Esophagus (tissue), 2 donors: ENCODE measurements at regions not wholly inside any gene's neighbourhood (a gene's known extent, or its start where the extent isn't known, plus 50 kb on each side); places are given as distances from the start of the nearest gene placed in this dataset.

Experiments
- H3K27ac ChIP-seq, 2 donors: one replicate each; pipeline ENCODE4 v1.5.1; 2013; ENCODE audit warnings: low read depth in 2 of 2, mild to moderate bottlenecking in 2 of 2, inconsistent platforms in 1 of 2, low read length in 1 of 2, moderate library complexity in 1 of 2
- H3K27me3 ChIP-seq, 2 donors: one replicate each; pipeline ENCODE4 v1.6.1; 2013; ENCODE audit warnings: low read length in 2 of 2, control low read depth in 1 of 2, mild to moderate bottlenecking in 1 of 2; ENCODE audit not compliant: insufficient read depth in 2 of 2, control insufficient read depth in 1 of 2
- H3K36me3 ChIP-seq, 2 donors: one replicate each; pipeline ENCODE4 v1.6.1; 2013; ENCODE audit warnings: low read length in 1 of 2; ENCODE audit not compliant: control insufficient read depth in 2 of 2, insufficient read depth in 2 of 2
- H3K4me1 ChIP-seq, 2 donors: one replicate each; pipeline ENCODE4 v1.6.1; 2013; ENCODE audit warnings: low read length in 1 of 2; ENCODE audit not compliant: control insufficient read depth in 2 of 2, insufficient read depth in 2 of 2
- H3K4me3 ChIP-seq, 2 donors: one replicate each; pipeline ENCODE4 v1.5.1; 2013; ENCODE audit warnings: low read length in 2 of 2, mild to moderate bottlenecking in 2 of 2, low read depth in 1 of 2, moderate library complexity in 1 of 2
- H3K9me3 ChIP-seq, 2 donors: one replicate each; pipeline ENCODE4 v1.6.1; 2013; ENCODE audit warnings: mild to moderate bottlenecking in 2 of 2, low read depth in 1 of 2, low read length in 1 of 2, moderate library complexity in 1 of 2; ENCODE audit not compliant: control insufficient read depth in 2 of 2, insufficient read depth in 1 of 2
- WGBS, 2 donors: extraction: QIAGEN DNeasy Blood & Tissue Kit; methylation state at CpG; one replicate each; pipeline ENCODE4 v1.1.7; 2013; 5-methylcytosine and 5-hydroxymethylcytosine counted together
- donor health status: healthy with polysubstance abuse.
- donor health status: Bipolar disorder and iron deficiency.

DNA sequence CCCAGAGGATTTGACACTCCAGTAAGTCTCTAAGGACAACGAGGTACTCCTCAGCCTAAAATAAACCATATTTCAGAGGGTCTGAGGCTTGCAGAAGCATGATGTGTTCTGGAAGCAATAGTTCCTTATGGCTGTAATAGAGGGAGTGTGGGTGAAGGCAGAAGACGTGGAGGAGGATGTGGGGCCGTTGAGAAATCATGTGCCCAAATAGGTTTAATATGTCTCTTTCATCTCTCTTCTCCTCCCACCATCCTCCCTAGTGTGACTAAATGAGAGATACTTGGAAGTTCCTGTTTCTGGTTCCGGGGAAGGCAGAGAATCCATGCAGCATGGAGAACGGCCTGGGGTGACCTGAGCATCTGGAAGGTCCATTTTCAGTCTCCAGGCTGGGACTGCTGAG is 174.0 kb upstream of the RSPO3 start:
- WGBS, 2 donors: 74 to 75% methylated on average over 5 of the region's 5 CpGs
- Histone ChIP-seq H3K27me3 (no peaks in the 10 kb centered on the region), H3K4me1 (no peaks in the 10 kb centered on the region), H3K36me3 (no peaks in the 10 kb centered on the region), H3K27ac (no peak overlapping the region), H3K9me3 (no peaks in the 10 kb centered on the region), H3K4me3 (no peak overlapping the region)

DNA sequence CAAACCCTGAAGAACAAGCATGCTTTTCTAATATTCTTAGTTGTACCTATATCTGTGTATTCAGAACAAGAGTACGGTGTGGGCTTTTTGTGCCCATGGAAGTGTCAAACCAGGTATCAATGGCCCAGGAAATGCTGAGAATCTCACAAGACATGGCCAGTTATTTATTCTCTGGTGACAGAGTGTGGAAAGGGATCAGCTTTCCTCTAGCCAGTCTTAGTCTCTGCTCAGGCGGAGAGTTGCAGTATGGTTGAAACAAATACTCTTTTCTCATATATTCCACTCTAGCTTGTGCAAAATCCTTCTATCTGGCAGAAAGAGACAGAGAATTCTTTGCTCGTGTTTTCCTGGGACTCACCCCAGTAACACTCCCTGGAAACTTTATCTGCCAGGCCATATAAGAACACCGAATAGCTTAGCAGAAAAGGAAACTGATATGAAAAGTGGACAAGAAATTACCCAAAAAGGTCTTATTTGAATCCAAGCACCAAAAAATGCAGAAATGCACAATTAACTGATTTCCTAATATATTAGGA is 173.3 kb upstream of the RSPO3 start:
- no peak overlapping the region for H3K27ac ChIP-seq
- no peaks in the 10 kb centered on the region for H3K9me3 ChIP-seq
- no peaks in the 10 kb centered on the region for H3K27me3 ChIP-seq
- no peaks in the 10 kb centered on the region for H3K36me3 ChIP-seq
- WGBS, 2 donors: 68 to 80% methylated on average over 4 of the region's 4 CpGs
- no peak overlapping the region for H3K4me3 ChIP-seq
- H3K4me1 ChIP-seq: no peaks in the 10 kb centered on the region

DNA sequence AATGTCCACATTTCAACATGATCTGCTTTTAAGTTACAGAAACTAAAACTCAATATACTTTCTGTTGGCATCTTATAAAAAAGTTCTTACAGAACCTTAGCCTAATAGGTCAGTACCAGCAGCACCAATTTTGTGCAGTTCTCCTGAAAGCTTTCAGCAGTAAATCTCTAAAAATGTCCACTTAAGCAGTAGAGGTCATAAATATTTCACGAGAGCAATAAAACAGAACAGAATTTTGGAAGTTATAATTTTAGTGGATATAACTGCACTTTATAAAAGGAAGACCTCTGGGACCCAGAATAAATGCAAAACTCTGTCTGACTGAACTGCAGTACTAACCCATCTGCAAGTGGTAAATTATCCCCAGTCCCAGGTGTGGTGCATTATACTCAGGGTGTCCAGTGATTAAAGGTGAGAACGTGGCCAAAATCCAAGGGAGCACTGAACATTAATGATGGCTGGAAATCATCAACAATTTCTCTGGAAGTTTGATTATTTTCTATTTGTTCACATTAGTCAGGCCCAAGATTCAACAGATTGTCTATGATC is 172.6 kb upstream of the RSPO3 start:
- WGBS, 2 donors: 73 to 76% methylated on average over 2 of the region's 2 CpGs
- no peaks in the 10 kb centered on the region for H3K36me3 ChIP-seq
- no peaks in the 10 kb centered on the region for H3K27me3 ChIP-seq
- no peaks in the 10 kb centered on the region for H3K4me1 ChIP-seq
- no peak overlapping the region for H3K27ac ChIP-seq
- no peaks in the 10 kb centered on the region for H3K9me3 ChIP-seq
- no peak overlapping the region for H3K4me3 ChIP-seq

DNA sequence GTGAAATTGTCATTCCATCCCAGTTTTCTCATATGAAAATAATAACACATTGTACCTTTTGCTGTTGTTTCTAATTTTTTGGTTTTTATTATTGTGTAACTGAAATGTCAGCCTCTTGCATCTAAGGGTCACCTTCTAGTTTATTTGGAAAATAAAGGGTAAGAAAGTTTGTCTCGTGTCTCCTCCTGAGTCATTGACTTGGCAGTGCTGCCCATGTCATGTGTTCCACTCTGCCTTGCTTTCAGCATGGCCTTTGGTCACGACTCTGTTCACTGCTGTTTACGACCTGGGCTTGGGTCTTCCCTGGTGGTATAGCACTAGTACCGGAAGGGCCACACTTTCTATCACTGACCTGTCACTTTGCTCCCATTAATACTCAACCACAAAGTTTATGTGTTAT is 171.4 kb upstream of the RSPO3 start:
- no peaks in the 10 kb centered on the region for H3K36me3 ChIP-seq
- H3K4me3 ChIP-seq: no peak overlapping the region
- H3K27me3 ChIP-seq: no peaks in the 10 kb centered on the region
- H3K4me1 ChIP-seq: no peaks in the 10 kb centered on the region
- no peak overlapping the region for H3K27ac ChIP-seq
- WGBS, 2 donors: 52 to 76% methylated on average over 4 of the region's 4 CpGs
- H3K9me3 ChIP-seq: no peaks in the 10 kb centered on the region

DNA sequence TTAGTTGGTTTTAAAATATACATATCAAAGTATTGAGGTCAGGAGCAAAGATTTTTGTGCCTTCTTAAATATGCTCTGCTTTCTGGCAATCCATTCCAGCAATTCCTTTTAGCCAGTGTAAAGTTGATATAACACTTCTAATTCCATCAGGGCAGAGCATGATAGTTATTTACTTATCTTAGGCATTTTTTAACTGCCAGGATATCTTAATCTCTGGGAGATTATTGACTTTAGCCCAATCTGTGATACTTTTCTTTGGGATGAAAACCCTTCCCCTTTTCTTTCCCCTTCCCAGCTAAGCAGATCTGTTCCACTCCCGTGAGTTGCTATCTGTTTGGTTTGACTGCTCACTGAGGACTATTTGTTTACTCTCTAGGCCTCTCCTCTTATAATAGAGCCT is 168.7 kb upstream of the RSPO3 start:
- WGBS, 2 donors: 56 to 59% methylated on average over 1 of the region's 1 CpG
- Histone ChIP-seq H3K4me1 (no peaks in the 10 kb centered on the region), H3K4me3 (no peak overlapping the region), H3K36me3 (no peaks in the 10 kb centered on the region), H3K9me3 (no peaks in the 10 kb centered on the region), H3K27ac (no peak overlapping the region), H3K27me3 (no peaks in the 10 kb centered on the region)

DNA sequence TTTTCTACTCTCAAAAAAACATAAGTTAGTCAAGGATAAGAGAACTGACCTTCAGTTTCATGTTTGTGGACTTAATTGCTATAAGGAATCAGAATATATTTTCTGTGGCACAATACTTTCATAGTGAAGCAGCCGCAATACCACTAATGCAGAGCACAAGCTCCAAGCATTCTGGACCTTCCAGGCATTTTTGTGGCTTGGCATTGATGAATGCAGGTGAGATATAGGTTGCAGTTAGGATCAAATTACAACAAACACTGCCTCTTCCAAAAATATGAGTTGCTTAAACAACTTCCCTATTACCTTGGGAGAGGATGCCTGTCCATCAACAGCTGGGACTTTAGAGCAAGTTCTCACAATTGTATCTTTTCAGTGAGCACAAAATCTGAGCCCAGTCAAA is 162.8 kb upstream of the RSPO3 start:
- Histone ChIP-seq H3K36me3 (no peaks in the 10 kb centered on the region), H3K27ac (no peak overlapping the region)
- WGBS, 2 donors: 71 to 80% methylated on average over 1 of the region's 1 CpG

DNA sequence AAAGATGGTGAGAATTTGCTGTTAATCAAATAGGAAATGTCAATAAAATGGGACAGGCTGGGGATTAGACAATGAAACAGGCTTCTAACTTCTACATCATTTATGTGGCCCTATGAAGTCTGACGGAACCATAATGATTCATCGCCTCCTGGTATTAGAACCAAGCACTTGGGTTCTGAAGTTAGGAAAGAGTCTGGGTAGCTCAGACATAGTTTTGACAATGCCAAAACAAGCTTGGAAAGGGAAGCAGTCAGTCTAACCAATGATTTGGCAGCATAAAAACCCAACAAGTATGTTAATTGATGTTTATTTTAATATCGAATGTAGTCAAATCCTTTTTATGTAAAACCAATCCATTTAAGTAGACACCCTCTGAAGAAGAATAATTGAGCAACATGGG is 160.8 kb upstream of the RSPO3 start:
- WGBS, 2 donors: 75 to 80% methylated on average over 3 of the region's 3 CpGs
- Histone ChIP-seq H3K9me3 (no peaks in the 10 kb centered on the region), H3K4me1 (no peaks in the 10 kb centered on the region), H3K27ac (no peak overlapping the region), H3K36me3 (no peaks in the 10 kb centered on the region), H3K4me3 (no peak overlapping the region), H3K27me3 (no peaks in the 10 kb centered on the region)

More for the DNA sequence above, 162.8 kb upstream of the RSPO3 start:
- no peak overlapping the region for H3K4me3 ChIP-seq
- no peaks in the 10 kb centered on the region for H3K27me3 ChIP-seq
- H3K4me1 ChIP-seq: no peaks in the 10 kb centered on the region
- no peaks in the 10 kb centered on the region for H3K9me3 ChIP-seq

DNA sequence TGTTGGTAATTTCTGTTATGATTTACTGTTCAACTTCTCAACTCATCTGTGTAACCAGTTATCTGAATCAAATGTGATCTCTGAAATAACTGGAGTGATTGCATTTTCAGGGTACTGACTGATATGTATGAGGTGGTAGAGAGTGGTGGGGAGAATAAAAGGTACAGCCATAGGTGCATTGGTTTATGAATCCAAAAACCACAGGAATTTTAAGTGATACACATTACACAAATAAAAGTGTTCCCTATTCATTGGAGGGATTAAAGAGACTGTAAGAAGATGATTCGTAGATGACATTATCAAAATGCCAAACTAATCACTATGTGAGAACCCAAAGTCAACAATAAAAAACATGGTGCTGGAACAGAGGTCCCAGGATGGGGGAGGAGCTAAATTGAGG is 158.7 kb upstream of the RSPO3 start:
- Histone ChIP-seq H3K4me3 (no peak overlapping the region), H3K4me1 (no peaks in the 10 kb centered on the region), H3K9me3 (no peaks in the 10 kb centered on the region), H3K36me3 (no peaks in the 10 kb centered on the region), H3K27ac (no peak overlapping the region), H3K27me3 (no peaks in the 10 kb centered on the region)
- WGBS, 2 donors: 36 to 59% methylated on average over 1 of the region's 1 CpG

DNA sequence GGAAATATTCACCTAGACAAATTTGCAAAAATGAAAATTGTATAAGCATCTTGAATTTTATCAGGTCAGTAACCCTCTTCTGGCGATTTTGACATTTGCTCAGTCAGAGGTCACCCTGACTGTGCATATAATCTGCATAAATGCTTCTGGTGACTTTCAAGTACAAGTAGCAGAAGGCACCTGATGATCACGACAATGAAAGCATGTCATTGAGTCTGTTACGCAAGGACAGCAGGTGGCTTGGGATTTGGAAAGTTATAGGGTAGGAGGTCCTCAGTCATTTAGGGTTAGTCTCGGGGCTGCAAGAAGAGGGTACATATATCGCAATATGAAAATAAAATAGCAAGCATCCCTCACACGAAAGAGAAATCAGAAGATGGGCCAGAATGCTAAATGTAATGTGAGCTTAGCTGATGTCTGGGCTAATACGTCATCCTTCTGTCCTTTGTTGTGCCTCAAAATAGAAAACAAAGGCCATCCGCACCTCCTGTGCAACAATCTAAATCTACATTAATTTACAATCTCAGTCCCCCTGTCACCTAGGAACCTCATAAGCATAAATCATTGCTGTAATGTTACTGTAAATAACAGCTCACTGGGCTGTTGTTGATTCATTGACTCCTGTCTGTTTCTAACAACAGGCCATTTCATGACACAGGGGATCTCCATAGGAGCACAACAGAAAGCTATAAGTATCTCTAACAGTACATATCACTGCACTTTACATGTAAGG is 155.2 kb upstream of the RSPO3 start:
- Histone ChIP-seq H3K36me3 (no peaks in the 10 kb centered on the region), H3K27ac (no peak overlapping the region), H3K27me3 (no peaks in the 10 kb centered on the region), H3K9me3 (no peaks in the 10 kb centered on the region), H3K4me1 (no peaks in the 10 kb centered on the region), H3K4me3 (no peak overlapping the region)
- 73 to 76% methylated on average over 8 of the region's 8 CpGs for WGBS, 2 donors
